ENCODE measurements at regions not wholly inside any gene's neighbourhood (a gene's known extent, or its start where the extent isn't known, plus 50 kb on each side); places are given as distances from the start of the nearest gene placed in this dataset.
"Not testable (repeated sequence)": the region's sequence is repeated elsewhere in the genome, so short reads cannot be mapped to it uniquely, and the experiment has no call there.

- DNase-seq: no peak
Observed at GRCh38 chr4:3936184-3936583, 170.0 kb downstream of the ADRA2C start.

- peak; percentile 27 to 35 for DNase-seq
Observed at GRCh38 chr4:3937849-3938562, 171.8 kb downstream of the ADRA2C start.

- not testable (repeated sequence) for DNase-seq
Observed at GRCh38 chr4:3938676-3939075, 172.5 kb downstream of the ADRA2C start.

GRCh38 chr4:3939954-3940591, 173.9 kb downstream of the ADRA2C start:
- DNase-seq: not testable (repeated sequence)

- DNase-seq: not testable (repeated sequence)
Observed at GRCh38 chr4:3941735-3942522, 175.7 kb downstream of the ADRA2C start.

GRCh38 chr4:3942569-3942971, 176.4 kb downstream of the ADRA2C start:
- peak; percentile 20 to 39 for DNase-seq

GRCh38 chr4:3943051-3943450, 176.9 kb downstream of the ADRA2C start:
- not testable (repeated sequence) for DNase-seq

GRCh38 chr4:3945511-3946290, 179.5 kb downstream of the ADRA2C start:
- no peak for DNase-seq

GRCh38 chr4:3946553-3946952, 180.4 kb downstream of the ADRA2C start:
- DNase-seq: not testable (repeated sequence)

- DNase-seq: not testable (repeated sequence)
Observed at GRCh38 chr4:3947761-3948160, 181.6 kb downstream of the ADRA2C start.

GRCh38 chr4:3948210-3948609, 182.0 kb downstream of the ADRA2C start:
- DNase-seq: not testable (repeated sequence)

- peak; percentile 1 to 7 for DNase-seq
Observed at GRCh38 chr4:3949916-3950315, 183.7 kb downstream of the ADRA2C start.

- not testable (repeated sequence) for DNase-seq
Observed at GRCh38 chr4:3952443-3953139, 186.4 kb downstream of the ADRA2C start.

GRCh38 chr4:3953140-3953489, 186.9 kb downstream of the ADRA2C start:
- not testable (repeated sequence) for DNase-seq

GRCh38 chr4:3954540-3955320, 188.5 kb downstream of the ADRA2C start:
- DNase-seq: peak; percentile 62 to 78

GRCh38 chr4:3955321-3956164, 189.4 kb downstream of the ADRA2C start:
- peak; percentile 92 to 95 for DNase-seq

GRCh38 chr4:3956165-3956867, 190.1 kb downstream of the ADRA2C start:
- DNase-seq: not testable (repeated sequence)

- not testable (repeated sequence) for DNase-seq
Observed at GRCh38 chr4:3961091-3961672, 195.0 kb downstream of the ADRA2C start.

- not testable (repeated sequence) for DNase-seq
Observed at GRCh38 chr4:3964572-3965278, 198.5 kb downstream of the ADRA2C start.

All from Kasumi-1 (cell line).